Liver (tissue), 3 donors: ENCODE measurements at regions not wholly inside any gene's neighbourhood (a gene's known extent, or its start where the extent isn't known, plus 50 kb on each side); places are given as distances from the start of the nearest gene placed in this dataset.

Experiments used
- CTCF ChIP-seq: fragments of 150-350 bp; IDR thresholded peaks from 2 replicates; pipeline ENCODE4 v1.5.1; 2017; ENCODE audit warnings: improper control_type of control experiment, low read depth, low read length; ENCODE audit not compliant: missing input control
- EGR1 ChIP-seq, 2 donors: IDR thresholded peaks; 2 replicates each; pipeline ENCODE4 v1.6.1; 2016 to 2018; ENCODE audit warnings: antibody characterized with exemption in 2 of 2, low read depth in 2 of 2
- FOXA2 ChIP-seq: IDR thresholded peaks from 2 replicates; pipeline ENCODE4 v1.6.1; 2016; ENCODE audit warnings: antibody characterized with exemption
- REST ChIP-seq: IDR thresholded peaks from 2 replicates; pipeline ENCODE4 v1.6.1; 2016; ENCODE audit warnings: antibody characterized with exemption, mild to moderate bottlenecking
- YY1 ChIP-seq: IDR thresholded peaks from 2 replicates; pipeline ENCODE4 v1.6.1; 2016; ENCODE audit warnings: antibody characterized with exemption, mild to moderate bottlenecking
- donor health status: healthy.
- donor health status: healthy.

- TF ChIP-seq CTCF (no peak), EGR1 (IDR thresholded peaks at IDR 0.05; ENCODE audit: low read depth in 2 of 2) (no peak), YY1 (no peak), REST (no peak), FOXA2 (no peak)
Measured at GRCh38 chr1:219358080-219358479, 184.4 kb downstream of the LYPLAL1 start.
